ENCODE measurements at regions not wholly inside any gene's neighbourhood (a gene's known extent, or its start where the extent isn't known, plus 50 kb on each side); places are given as distances from the start of the nearest gene placed in this dataset.
"Not testable (repeated sequence)": the region's sequence is repeated elsewhere in the genome, so short reads cannot be mapped to it uniquely, and the experiment has no call there.

- no peak for DNase-seq
These were observed 89.7 kb upstream of the SH3BP4 start for GRCh38 chr2:234861841-234862735.

- DNase-seq, result not testable (repeated sequence)
These were observed 92.4 kb upstream of the SH3BP4 start for GRCh38 chr2:234859330-234859872.

- DNase-seq, result no peak
These were observed 93.0 kb upstream of the SH3BP4 start for GRCh38 chr2:234858790-234859329.

- DNase-seq, result no peak
These were observed 93.7 kb upstream of the SH3BP4 start for GRCh38 chr2:234858145-234858544.

- DNase-seq, result no peak
These were observed 98.1 kb upstream of the SH3BP4 start for GRCh38 chr2:234853729-234854128.

- no peak for DNase-seq
These were observed 98.9 kb upstream of the SH3BP4 start for GRCh38 chr2:234852941-234853340.

- DNase-seq, result no peak
These were observed 99.8 kb upstream of the SH3BP4 start for GRCh38 chr2:234852035-234852434.

- no peak for DNase-seq
These were observed 100.4 kb upstream of the SH3BP4 start for GRCh38 chr2:234851451-234851850.

- DNase-seq, result no peak
These were observed 101.0 kb upstream of the SH3BP4 start for GRCh38 chr2:234850818-234851217.

GRCh38 chr2:234849678-234850077 lies 102.1 kb upstream of the SH3BP4 start:
- no peak for DNase-seq

- DNase-seq, result no peak
These were observed 103.2 kb upstream of the SH3BP4 start for GRCh38 chr2:234848578-234848977.

- no peak for DNase-seq
These were observed 104.2 kb upstream of the SH3BP4 start for GRCh38 chr2:234847639-234848038.

- DNase-seq, result no peak
These were observed 104.5 kb upstream of the SH3BP4 start for GRCh38 chr2:234847364-234847635.

- DNase-seq, result no peak
These were observed 105.0 kb upstream of the SH3BP4 start for GRCh38 chr2:234846599-234847363.

GRCh38 chr2:234845602-234846590 lies 105.9 kb upstream of the SH3BP4 start:
- DNase-seq, result no peak

- no peak for DNase-seq
These were observed 108.4 kb upstream of the SH3BP4 start for GRCh38 chr2:234843411-234843810.

- DNase-seq, result no peak
These were observed 109.1 kb upstream of the SH3BP4 start for GRCh38 chr2:234842753-234843152.

GRCh38 chr2:234841321-234842015 lies 110.3 kb upstream of the SH3BP4 start:
- no peak for DNase-seq

GRCh38 chr2:234840336-234840735 lies 111.5 kb upstream of the SH3BP4 start:
- no peak for DNase-seq

GRCh38 chr2:234839285-234839684 lies 112.5 kb upstream of the SH3BP4 start:
- no peak for DNase-seq

- DNase-seq, result no peak
These were observed 115.5 kb upstream of the SH3BP4 start for GRCh38 chr2:234836271-234836670.

GRCh38 chr2:234835738-234836137 lies 116.1 kb upstream of the SH3BP4 start:
- DNase-seq, result no peak
